ENCODE measurements at regions not wholly inside any gene's neighbourhood (a gene's known extent, or its start where the extent isn't known, plus 50 kb on each side); places are given as distances from the start of the nearest gene placed in this dataset.
A peak's percentile ranks its signal among the peaks of the same experiment; 100 is the strongest.

DNA sequence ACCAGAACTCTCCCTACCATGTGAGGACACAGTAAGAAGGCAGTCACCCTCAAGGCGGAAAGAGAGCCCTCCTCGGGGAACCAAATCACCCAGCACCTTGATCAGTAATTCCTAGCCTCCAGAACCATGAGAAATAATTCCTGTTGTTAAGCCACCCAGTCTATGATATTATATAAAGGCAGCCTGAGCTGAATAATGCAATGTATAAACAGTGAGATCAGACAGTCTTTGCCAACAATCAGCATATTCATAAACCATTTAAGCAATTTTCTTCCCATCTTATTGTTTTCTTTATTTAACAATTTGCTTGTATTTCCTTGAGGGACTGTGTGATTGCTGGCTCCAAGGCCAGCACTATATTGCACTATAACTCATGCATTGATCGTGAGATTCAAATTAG lies 144.4 kb upstream of the DAPK1 start:
- no peak overlapping the region for H3K4me3 ChIP-seq
- H3K9me2 ChIP-seq (ENCODE audit: insufficient read depth), result 0 out of 2 replicates have a peak, but pooled peaks cover 3% of the 10 kb centered on the region
- no peak overlapping the region for H3K27ac Mint-ChIP-seq
- H3K9me3 Mint-ChIP-seq, result no peaks in the 10 kb centered on the region
- no peak overlapping the region for H3K4me2 ChIP-seq
- H2AFZ ChIP-seq, result no peak overlapping the region
- peaks cover 5% of the 10 kb centered on the region for H3K4me1 Mint-ChIP-seq
- H3K27me3 Mint-ChIP-seq (ENCODE audit: insufficient read depth, low read depth, poor library complexity), result peaks cover 2% of the 10 kb centered on the region
- H3K36me3 ChIP-seq (ENCODE audit: insufficient read depth), result no peaks in the 10 kb centered on the region
- TF ChIP-seq EZH2 (IDR thresholded peaks at IDR 0.05; ENCODE audit: low read depth, unreplicated experiment), result no peak
- no peak for ATAC-seq
- H3K4me1 ChIP-seq (ENCODE audit: insufficient read depth), result peaks cover 5% of the 10 kb centered on the region; the same call in 1 of the 2 replicates
- no peaks in the 10 kb centered on the region for H3K79me2 ChIP-seq (replicated peaks; ENCODE audit: insufficient read depth)
- no peaks in the 10 kb centered on the region for H3K36me3 Mint-ChIP-seq (ENCODE audit: low read depth)
- H4K20me1 ChIP-seq (replicated peaks; ENCODE audit: insufficient read depth), result no peaks in the 10 kb centered on the region
- H3K27ac ChIP-seq (ENCODE audit: low read depth), result no peak overlapping the region
- H3F3A ChIP-seq (replicated peaks; ENCODE audit: low read depth), result no peaks in the 10 kb centered on the region
- H3K27me3 ChIP-seq (ENCODE audit: insufficient read depth), result no peaks in the 10 kb centered on the region
- H3K4me3 Mint-ChIP-seq, result no peak overlapping the region
- no peak for DNase-seq (ENCODE audit: low spot score)

- Histone ChIP-seq H3K4me1 (ENCODE audit: insufficient read depth) (peaks cover 5% of the 10 kb centered on the region; the same call in 1 of the 2 replicates), H3K79me2 (replicated peaks; ENCODE audit: insufficient read depth) (no peaks in the 10 kb centered on the region), H3K4me3 (no peak overlapping the region), H2AFZ (peak overlapping the region; percentile 1; the same call in 1 of the 2 replicates), H4K20me1 (replicated peaks; ENCODE audit: insufficient read depth) (no peaks in the 10 kb centered on the region), H3K27me3 (ENCODE audit: insufficient read depth) (no peaks in the 10 kb centered on the region), H3K27ac (ENCODE audit: low read depth) (no peak overlapping the region), H3K36me3 (ENCODE audit: insufficient read depth) (no peaks in the 10 kb centered on the region), H3K4me2 (0 out of 2 replicates have a peak overlapping the region, but pooled peaks have one; percentile 11), H3K9me2 (ENCODE audit: insufficient read depth) (0 out of 2 replicates have a peak, but pooled peaks cover 3% of the 10 kb centered on the region), H3F3A (replicated peaks; ENCODE audit: low read depth) (no peaks in the 10 kb centered on the region)
- peaks cover 2% of the 10 kb centered on the region for H3K27me3 Mint-ChIP-seq (ENCODE audit: insufficient read depth, low read depth, poor library complexity)
- peaks cover 5% of the 10 kb centered on the region for H3K4me1 Mint-ChIP-seq
- H3K9me3 Mint-ChIP-seq, result no peaks in the 10 kb centered on the region
- no peak for ATAC-seq
- TF ChIP-seq REST (IDR thresholded peaks at IDR 0.05; ENCODE audit: unreplicated experiment) (no peak), CTCF (conservative IDR thresholded peaks at IDR 0.05; ENCODE audit: low read depth in 2 of 2) (no peak), EZH2 (IDR thresholded peaks at IDR 0.05; ENCODE audit: low read depth, unreplicated experiment) (no peak), ZNF331 (CRISPR knock-in tag; IDR thresholded peaks at IDR 0.05; ENCODE audit: low read depth) (no peak), NANOG (IDR thresholded peaks at IDR 0.05; ENCODE audit: borderline replicate concordance) (no peak), STAT1 (IDR thresholded peaks at IDR 0.05; ENCODE audit: unreplicated experiment) (no peak), CREB1 (CRISPR knock-in tag; IDR thresholded peaks at IDR 0.05; ENCODE audit: low read depth) (no peak)
- TF ChIP-seq, protein P1, sequence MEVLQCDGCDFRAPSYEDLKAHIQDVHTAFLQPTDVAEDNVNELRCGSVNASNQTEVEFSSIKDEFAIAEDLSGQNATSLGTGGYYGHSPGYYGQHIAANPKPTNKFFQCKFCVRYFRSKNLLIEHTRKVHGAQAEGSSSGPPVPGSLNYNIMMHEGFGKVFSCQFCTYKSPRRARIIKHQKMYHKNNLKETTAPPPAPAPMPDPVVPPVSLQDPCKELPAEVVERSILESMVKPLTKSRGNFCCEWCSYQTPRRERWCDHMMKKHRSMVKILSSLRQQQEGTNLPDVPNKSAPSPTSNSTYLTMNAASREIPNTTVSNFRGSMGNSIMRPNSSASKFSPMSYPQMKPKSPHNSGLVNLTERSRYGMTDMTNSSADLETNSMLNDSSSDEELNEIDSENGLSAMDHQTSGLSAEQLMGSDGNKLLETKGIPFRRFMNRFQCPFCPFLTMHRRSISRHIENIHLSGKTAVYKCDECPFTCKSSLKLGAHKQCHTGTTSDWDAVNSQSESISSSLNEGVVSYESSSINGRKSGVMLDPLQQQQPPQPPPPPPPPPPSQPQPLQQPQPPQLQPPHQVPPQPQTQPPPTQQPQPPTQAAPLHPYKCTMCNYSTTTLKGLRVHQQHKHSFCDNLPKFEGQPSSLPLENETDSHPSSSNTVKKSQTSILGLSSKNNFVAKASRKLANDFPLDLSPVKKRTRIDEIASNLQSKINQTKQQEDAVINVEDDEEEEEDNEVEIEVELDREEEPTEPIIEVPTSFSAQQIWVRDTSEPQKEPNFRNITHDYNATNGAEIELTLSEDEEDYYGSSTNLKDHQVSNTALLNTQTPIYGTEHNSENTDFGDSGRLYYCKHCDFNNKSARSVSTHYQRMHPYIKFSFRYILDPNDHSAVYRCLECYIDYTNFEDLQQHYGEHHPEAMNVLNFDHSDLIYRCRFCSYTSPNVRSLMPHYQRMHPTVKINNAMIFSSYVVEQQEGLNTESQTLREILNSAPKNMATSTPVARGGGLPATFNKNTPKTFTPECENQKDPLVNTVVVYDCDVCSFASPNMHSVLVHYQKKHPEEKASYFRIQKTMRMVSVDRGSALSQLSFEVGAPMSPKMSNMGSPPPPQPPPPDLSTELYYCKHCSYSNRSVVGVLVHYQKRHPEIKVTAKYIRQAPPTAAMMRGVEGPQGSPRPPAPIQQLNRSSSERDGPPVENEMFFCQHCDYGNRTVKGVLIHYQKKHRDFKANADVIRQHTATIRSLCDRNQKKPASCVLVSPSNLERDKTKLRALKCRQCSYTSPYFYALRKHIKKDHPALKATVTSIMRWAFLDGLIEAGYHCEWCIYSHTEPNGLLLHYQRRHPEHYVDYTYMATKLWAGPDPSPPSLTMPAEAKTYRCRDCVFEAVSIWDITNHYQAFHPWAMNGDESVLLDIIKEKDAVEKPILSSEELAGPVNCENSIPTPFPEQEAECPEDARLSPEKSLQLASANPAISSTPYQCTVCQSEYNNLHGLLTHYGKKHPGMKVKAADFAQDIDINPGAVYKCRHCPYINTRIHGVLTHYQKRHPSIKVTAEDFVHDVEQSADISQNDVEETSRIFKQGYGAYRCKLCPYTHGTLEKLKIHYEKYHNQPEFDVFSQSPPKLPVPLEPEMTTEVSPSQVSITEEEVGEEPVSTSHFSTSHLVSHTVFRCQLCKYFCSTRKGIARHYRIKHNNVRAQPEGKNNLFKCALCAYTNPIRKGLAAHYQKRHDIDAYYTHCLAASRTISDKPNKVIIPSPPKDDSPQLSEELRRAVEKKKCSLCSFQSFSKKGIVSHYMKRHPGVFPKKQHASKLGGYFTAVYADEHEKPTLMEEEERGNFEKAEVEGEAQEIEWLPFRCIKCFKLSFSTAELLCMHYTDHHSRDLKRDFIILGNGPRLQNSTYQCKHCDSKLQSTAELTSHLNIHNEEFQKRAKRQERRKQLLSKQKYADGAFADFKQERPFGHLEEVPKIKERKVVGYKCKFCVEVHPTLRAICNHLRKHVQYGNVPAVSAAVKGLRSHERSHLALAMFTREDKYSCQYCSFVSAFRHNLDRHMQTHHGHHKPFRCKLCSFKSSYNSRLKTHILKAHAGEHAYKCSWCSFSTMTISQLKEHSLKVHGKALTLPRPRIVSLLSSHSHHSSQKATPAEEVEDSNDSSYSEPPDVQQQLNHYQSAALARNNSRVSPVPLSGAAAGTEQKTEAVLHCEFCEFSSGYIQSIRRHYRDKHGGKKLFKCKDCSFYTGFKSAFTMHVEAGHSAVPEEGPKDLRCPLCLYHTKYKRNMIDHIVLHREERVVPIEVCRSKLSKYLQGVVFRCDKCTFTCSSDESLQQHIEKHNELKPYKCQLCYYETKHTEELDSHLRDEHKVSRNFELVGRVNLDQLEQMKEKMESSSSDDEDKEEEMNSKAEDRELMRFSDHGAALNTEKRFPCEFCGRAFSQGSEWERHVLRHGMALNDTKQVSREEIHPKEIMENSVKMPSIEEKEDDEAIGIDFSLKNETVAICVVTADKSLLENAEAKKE (CRISPR knock-in tag; IDR thresholded peaks at IDR 0.05), result no peak
- TF ChIP-seq, protein P2, sequence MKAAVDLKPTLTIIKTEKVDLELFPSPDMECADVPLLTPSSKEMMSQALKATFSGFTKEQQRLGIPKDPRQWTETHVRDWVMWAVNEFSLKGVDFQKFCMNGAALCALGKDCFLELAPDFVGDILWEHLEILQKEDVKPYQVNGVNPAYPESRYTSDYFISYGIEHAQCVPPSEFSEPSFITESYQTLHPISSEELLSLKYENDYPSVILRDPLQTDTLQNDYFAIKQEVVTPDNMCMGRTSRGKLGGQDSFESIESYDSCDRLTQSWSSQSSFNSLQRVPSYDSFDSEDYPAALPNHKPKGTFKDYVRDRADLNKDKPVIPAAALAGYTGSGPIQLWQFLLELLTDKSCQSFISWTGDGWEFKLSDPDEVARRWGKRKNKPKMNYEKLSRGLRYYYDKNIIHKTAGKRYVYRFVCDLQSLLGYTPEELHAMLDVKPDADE (IDR thresholded peaks at IDR 0.05), result no peak
- H3K36me3 Mint-ChIP-seq (ENCODE audit: low read depth), result no peaks in the 10 kb centered on the region
- H3K4me3 Mint-ChIP-seq, result no peak overlapping the region
- H3K27ac Mint-ChIP-seq, result no peak overlapping the region
- DNase-seq (ENCODE audit: low spot score), result no peak
Measured at GRCh38 chr9:87354147-87354546, 143.5 kb upstream of the DAPK1 start.
